Activated T-helper 17 cell treated with anti-CD3 and anti-CD28 coated beads, Interleukin-2, amount 50 U/mL, for 72 hours (primary cell): ENCODE measurements at regions not wholly inside any gene's neighbourhood (a gene's known extent, or its start where the extent isn't known, plus 50 kb on each side); places are given as distances from the start of the nearest gene placed in this dataset.
"Not testable (repeated sequence)": the region's sequence is repeated elsewhere in the genome, so short reads cannot be mapped to it uniquely, and the experiment has no call there.

Experiments used
- ATAC-seq: fragments of 150-1000 bp; cut with Tn5 transposase; replicated peaks from 2 replicates; pipeline ENCODE4 v1.10.0; 2021; ENCODE audit warnings: mild to moderate bottlenecking, moderate library complexity
- H3K27ac Mint-ChIP-seq: one replicate; pipeline ENCODE4 v1.8.0; 2022; ENCODE audit warnings: mixed read lengths
- H3K27me3 Mint-ChIP-seq: one replicate; pipeline ENCODE4 v1.8.0; 2022; ENCODE audit warnings: mixed read lengths
- H3K36me3 Mint-ChIP-seq: one replicate; pipeline ENCODE4 v1.8.0; 2022; ENCODE audit warnings: low read depth, mild to moderate bottlenecking, mixed read lengths
- H3K4me1 Mint-ChIP-seq: one replicate; pipeline ENCODE4 v1.8.0; 2022; ENCODE audit warnings: mixed read lengths
- H3K4me3 Mint-ChIP-seq: one replicate; pipeline ENCODE4 v1.8.0; 2022; ENCODE audit warnings: mild to moderate bottlenecking, mixed read lengths
- H3K9me3 Mint-ChIP-seq: one replicate; pipeline ENCODE4 v1.8.0; 2022; ENCODE audit warnings: mixed read lengths

DNA sequence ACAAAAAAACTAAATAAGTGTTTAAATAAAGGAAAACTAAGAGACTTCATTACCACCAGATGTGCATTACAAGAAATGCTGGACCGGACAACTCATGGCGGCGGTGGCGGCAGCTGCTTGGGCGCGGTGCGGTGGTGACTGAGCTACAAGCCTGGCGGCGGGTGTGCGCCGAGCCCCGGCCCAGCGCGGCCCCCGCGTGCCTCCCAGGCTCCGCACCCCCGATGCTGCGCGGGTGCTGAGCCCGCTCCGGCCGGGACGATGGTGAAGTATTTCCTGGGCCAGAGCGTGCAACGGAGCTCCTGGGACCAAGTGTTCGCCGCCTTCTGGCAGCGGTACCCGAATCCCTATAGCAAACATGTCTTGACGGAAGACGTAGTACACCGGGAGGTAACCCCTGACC is 52.2 kb upstream of the RCOR3 start:
- H3K4me1 Mint-ChIP-seq = no peaks in the 10 kb centered on the region
- no peaks in the 10 kb centered on the region for H3K36me3 Mint-ChIP-seq

DNA sequence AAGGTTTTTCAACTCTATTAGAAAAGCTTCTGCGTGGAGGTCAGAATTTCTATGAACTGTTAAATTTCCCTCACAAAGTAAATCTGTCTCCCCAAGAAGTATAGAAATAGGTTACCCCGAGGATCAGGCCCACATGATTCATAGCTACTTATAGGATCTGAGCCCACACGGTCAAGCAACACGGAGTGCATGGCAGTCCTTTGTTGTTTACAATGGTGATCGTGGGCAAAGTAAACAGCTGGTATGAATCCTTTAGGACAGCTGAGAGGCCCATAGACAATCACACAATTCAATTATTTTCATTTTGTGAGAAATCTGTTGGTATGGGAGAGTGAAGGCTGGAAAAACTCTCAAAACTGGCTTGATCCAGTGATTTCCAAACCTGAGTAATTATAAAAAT is 58.9 kb upstream of the RCOR3 start:
- Mint-ChIP-seq H3K27ac (no peak overlapping the region), H3K36me3 (no peaks in the 10 kb centered on the region), H3K4me1 (no peaks in the 10 kb centered on the region), H3K9me3 (no peaks in the 10 kb centered on the region), H3K4me3 (no peak overlapping the region), H3K27me3 (peaks cover 3% of the 10 kb centered on the region)
- no peak for ATAC-seq

More for the DNA sequence above, 52.2 kb upstream of the RCOR3 start:
- Mint-ChIP-seq H3K27ac (no peak overlapping the region), H3K4me3 (no peak overlapping the region), H3K27me3 (peaks cover 3% of the 10 kb centered on the region), H3K9me3 (no peaks in the 10 kb centered on the region)
- ATAC-seq = no peak

DNA sequence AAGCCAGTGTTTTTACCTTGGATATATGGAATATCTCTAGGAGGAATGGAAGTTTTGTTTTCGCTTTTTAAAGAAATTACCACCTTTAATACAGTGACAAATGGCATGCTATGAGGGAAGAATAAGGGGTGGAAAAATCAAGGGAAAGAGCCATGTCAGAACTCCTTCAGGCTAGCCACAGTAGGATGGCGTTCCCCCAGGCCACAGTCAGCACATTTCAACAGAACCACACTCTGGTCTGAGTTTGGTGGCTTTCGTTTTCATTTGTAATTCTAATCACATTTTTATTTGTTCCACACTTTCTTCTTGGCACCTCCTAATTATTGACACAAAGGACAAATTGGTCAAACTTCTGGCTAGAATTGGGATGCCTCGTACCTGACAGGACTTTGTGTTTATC is 60.3 kb upstream of the RCOR3 start:
- no peaks in the 10 kb centered on the region for H3K4me1 Mint-ChIP-seq
- no peak overlapping the region for H3K27ac Mint-ChIP-seq
- no peaks in the 10 kb centered on the region for H3K9me3 Mint-ChIP-seq
- H3K36me3 Mint-ChIP-seq = no peaks in the 10 kb centered on the region
- no peak overlapping the region for H3K4me3 Mint-ChIP-seq
- H3K27me3 Mint-ChIP-seq = peaks cover 3% of the 10 kb centered on the region
- no peak for ATAC-seq

DNA sequence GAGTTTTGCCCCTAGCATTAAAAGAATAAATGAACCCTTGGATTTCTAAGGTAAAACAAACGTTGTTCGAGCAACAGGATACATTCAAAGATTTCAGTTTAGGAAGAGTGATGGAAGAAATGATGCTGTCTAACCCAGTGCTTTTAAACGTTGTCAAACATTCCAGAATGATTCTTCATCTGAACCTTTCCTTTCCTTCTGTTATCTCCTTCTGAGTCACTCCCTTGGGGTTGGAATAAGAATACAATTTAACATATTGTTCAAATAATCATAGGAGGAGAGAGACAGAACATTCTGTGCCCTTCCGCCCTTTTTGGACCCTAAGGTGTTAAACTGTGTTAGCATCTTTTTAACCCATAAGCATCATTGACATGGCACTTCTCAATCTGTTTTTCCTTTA is 61.1 kb upstream of the RCOR3 start:
- Mint-ChIP-seq H3K36me3 (no peaks in the 10 kb centered on the region), H3K27ac (no peak overlapping the region), H3K4me1 (no peaks in the 10 kb centered on the region), H3K4me3 (no peak overlapping the region), H3K9me3 (no peaks in the 10 kb centered on the region), H3K27me3 (peaks cover 7% of the 10 kb centered on the region)
- no peak for ATAC-seq

DNA sequence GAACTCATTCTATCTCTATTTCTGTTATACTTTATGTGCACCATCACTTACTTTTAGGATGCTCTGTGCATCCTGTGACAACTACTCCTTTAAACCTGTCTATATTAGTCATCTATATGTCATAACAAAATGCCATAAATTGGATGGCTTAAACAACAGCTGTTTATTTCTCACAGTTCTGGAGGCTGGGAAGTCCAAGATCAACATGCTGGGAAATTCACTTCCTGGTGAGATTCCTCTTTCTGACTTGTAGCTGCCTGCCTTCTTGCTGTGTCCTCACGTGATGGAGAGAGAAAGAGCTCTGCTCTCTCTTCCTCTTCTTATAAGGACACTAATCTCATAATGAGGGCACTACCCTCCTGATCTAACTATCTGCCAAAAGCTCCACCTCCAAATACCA is 62.3 kb upstream of the RCOR3 start:
- no peak for ATAC-seq
- Mint-ChIP-seq H3K4me3 (no peak overlapping the region), H3K36me3 (no peaks in the 10 kb centered on the region), H3K27ac (no peak overlapping the region), H3K9me3 (no peaks in the 10 kb centered on the region), H3K4me1 (peaks cover 5% of the 10 kb centered on the region), H3K27me3 (peaks cover 8% of the 10 kb centered on the region)

DNA sequence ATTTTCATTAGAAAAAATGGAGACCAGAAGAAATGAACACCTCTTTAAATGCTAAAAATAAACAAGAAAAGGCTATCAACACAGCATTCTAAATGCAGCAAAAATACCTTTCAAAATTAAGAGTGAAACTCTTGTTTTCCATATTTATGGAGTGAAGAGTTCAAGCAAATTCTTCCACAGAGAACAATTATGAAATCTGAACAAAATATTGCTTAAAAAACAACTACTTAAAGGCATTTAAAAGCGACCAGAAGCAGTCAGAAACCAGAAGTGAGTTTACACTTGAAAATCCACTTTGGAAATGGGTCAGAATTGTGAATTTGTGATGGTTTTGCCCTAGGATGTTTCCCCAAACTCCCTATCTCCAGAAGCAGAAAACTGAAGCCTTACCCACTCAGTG is 60.9 kb upstream of the KCNH1 start:
- H3K36me3 Mint-ChIP-seq = no peaks in the 10 kb centered on the region
- no peaks in the 10 kb centered on the region for H3K9me3 Mint-ChIP-seq
- H3K27me3 Mint-ChIP-seq = peaks cover 8% of the 10 kb centered on the region
- H3K4me1 Mint-ChIP-seq = peaks cover 10% of the 10 kb centered on the region
- no peak for ATAC-seq
- no peak overlapping the region for H3K4me3 Mint-ChIP-seq
- H3K27ac Mint-ChIP-seq = no peak overlapping the region

DNA sequence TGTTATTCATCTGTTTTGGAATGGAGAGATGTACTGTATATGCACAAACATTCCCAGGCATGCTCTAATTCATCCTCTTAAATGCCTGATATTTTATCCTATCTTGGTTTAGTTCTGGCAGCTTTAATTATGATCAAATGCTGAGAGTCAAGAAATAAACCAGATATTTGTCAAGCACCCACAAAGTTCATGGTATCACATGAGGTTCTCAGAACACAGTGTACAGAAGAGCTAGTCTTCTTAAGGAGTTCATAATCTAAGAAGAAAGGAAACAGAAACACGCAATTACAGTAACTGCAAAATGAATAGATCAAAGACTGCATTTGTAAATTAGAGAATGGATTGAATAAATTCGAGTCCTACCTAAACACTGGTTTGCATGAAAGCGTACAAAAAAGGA is 58.3 kb upstream of the KCNH1 start:
- Mint-ChIP-seq H3K27ac (no peak overlapping the region), H3K36me3 (no peaks in the 10 kb centered on the region), H3K4me3 (no peak overlapping the region), H3K4me1 (peaks cover 10% of the 10 kb centered on the region), H3K27me3 (peaks cover 8% of the 10 kb centered on the region), H3K9me3 (no peaks in the 10 kb centered on the region)
- ATAC-seq = peak; percentile 67

DNA sequence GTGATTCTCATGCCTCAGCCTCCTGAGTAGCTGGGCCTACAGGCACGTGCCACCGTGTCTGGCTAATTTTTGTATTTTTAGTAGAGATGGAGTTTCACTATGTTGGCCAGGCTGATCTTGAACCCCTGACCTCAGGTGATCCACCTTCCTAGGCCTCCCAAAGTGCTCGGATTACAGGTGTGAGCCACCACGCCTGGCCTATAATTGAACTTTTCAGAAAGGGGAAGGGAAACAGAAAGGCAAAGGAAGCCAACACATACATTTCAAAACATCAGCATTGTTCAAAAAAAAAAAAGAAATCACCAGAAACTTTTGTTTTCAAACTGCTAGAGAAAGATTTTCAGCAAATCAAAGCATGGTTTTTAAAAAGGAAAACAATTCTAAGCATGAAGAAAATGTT is 54.8 kb upstream of the KCNH1 start:
- H3K9me3 Mint-ChIP-seq, H3K36me3 Mint-ChIP-seq, H3K27ac Mint-ChIP-seq, H3K27me3 Mint-ChIP-seq, ATAC-seq, H3K4me3 Mint-ChIP-seq: not testable (repeated sequence)
- peaks cover 10% of the 10 kb centered on the region for H3K4me1 Mint-ChIP-seq

DNA sequence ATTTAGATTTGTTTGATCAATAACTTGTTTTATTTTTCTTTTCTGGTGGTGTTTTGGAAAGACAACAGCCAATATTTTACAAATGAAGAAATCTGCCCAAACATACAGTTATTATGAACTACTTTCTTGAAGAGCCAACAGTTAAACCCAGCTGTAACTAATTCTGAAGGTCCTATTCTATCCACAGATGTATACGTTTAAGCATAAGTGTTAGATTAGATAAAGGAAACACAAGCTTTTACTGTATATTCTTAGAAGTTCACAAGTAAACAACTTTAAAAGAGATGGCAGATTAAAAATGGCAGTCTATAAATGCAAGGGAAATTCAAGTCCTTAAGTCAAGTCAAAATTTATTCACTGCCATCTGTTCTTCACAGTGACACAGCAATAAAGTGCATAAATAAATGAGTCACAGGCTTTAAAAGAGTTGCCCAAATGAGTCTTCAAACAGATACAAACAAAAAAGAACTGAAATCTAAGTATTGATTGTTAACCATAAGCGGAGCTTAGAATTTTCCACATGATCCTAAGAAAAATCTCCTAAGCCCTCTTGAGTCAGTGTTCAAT is 49.9 kb upstream of the KCNH1 start:
- Mint-ChIP-seq H3K9me3 (no peaks in the 10 kb centered on the region), H3K27ac (no peak overlapping the region), H3K27me3 (peaks cover 8% of the 10 kb centered on the region), H3K4me1 (no peaks in the 10 kb centered on the region), H3K36me3 (no peaks in the 10 kb centered on the region), H3K4me3 (no peak overlapping the region)
- no peak for ATAC-seq
